GM12892 (cell line): ENCODE measurements at regions not wholly inside any gene's neighbourhood (a gene's known extent, or its start where the extent isn't known, plus 50 kb on each side); places are given as distances from the start of the nearest gene placed in this dataset.

Experiments used
- POLR2A ChIP-seq: IDR thresholded peaks from 2 replicates; pipeline ENCODE4 v1.6.1; 2011; ENCODE audit warnings: low read depth, low read length, control low read depth
- POLR2AphosphoS5 ChIP-seq: IDR thresholded peaks from 2 replicates; pipeline ENCODE4 v1.6.1; 2011; ENCODE audit warnings: low read depth, low read length, control low read depth
- TAF1 ChIP-seq: IDR thresholded peaks from 2 replicates; pipeline ENCODE4 v1.6.1; 2011; ENCODE audit warnings: low read depth, mild to moderate bottlenecking, control low read depth, low read length, borderline replicate concordance

- TF ChIP-seq POLR2A (no peak), POLR2AphosphoS5 (no peak), TAF1 (no peak)
Measured at GRCh38 chr2:21793461-21793860, 669.7 kb downstream of the TDRD15 start.
